H1 (cell line): ENCODE measurements at regions not wholly inside any gene's neighbourhood (a gene's known extent, or its start where the extent isn't known, plus 50 kb on each side); places are given as distances from the start of the nearest gene placed in this dataset.

Experiments used
- CTCF ChIA-PET: fragments of 300-600 bp; sonication (Branson Sonifier 250); formaldehyde crosslinking; loops from one replicate; lab custom pipeline; 2021; ENCODE audit not compliant: partially characterized antibody; lab: Charles Lee
- POLR2A ChIA-PET: fragments of 300-600 bp; sonication (Branson Sonifier 250); formaldehyde crosslinking; loops from one replicate; lab custom pipeline; 2021; ENCODE audit warnings: inconsistent platforms; ENCODE audit not compliant: partially characterized antibody; lab: Charles Lee
- DNase-seq, 2 experiments: peaks; one replicate each; pipeline versions ENCODE4 v3.0.0 to v3.0.0-alpha.2; 2010 to 2022; ENCODE audit warnings: low spot score in 2 of 2, low read depth in 1 of 2, mixed read lengths in 1 of 2
- FAIRE-seq: peaks from 2 replicates; lab custom pipeline; 2011; peaks lifted over from hg19 to GRCh38; lab: Jason Lieb, UNC
- H2AFZ ChIP-seq: 2 replicates; pipeline ENCODE4 v1.8.1; 2012; ENCODE audit warnings: low read length, inconsistent platforms
- H2AK5ac ChIP-seq: 2 replicates; pipeline ENCODE4 v1.6.1; 2013; ENCODE audit warnings: low read depth, low read length
- H2BK120ac ChIP-seq: replicated peaks from 2 replicates; pipeline ENCODE3; 2013; ENCODE audit warnings: low read depth, low read length, inconsistent platforms
- H2BK12ac ChIP-seq: 2 replicates; pipeline ENCODE4 v1.6.1; 2013; ENCODE audit warnings: low read depth, low read length
- H2BK15ac ChIP-seq: 2 replicates; pipeline ENCODE4 v1.6.1; 2013; ENCODE audit warnings: low read length
- H2BK20ac ChIP-seq: 2 replicates; pipeline ENCODE4 v1.6.1; 2013; ENCODE audit warnings: low read length
- H2BK5ac ChIP-seq: 2 replicates; pipeline ENCODE4 v1.6.1; 2013; ENCODE audit warnings: low read depth, low read length
- H3K14ac ChIP-seq: 2 replicates; pipeline ENCODE4 v1.6.1; 2013; ENCODE audit warnings: inconsistent platforms; ENCODE audit not compliant: insufficient read length
- H3K18ac ChIP-seq: 2 replicates; pipeline ENCODE4 v1.6.1; 2013; ENCODE audit warnings: low read length; ENCODE audit errors: extremely low read depth
- H3K23ac ChIP-seq: 2 replicates; pipeline ENCODE4 v1.6.1; 2013; ENCODE audit warnings: inconsistent platforms; ENCODE audit not compliant: insufficient read length
- H3K23me2 ChIP-seq: 2 replicates; pipeline ENCODE4 v1.6.1; 2013; ENCODE audit warnings: low read depth, low read length
- H3K27ac ChIP-seq: 2 replicates; pipeline ENCODE4 v1.6.1; 2011; ENCODE audit warnings: low read depth, low read length, inconsistent platforms
- H3K27me3 ChIP-seq, 4 experiments: replicated peaks in 1 of 4; 1 replicate in 1 of 4; 2 replicates in 3 of 4; pipeline versions ENCODE4 v1.6.1 to v1.8.1; 2011 to 2013; ENCODE audit warnings: low read length in 3 of 4, mild to moderate bottlenecking in 3 of 4, inconsistent platforms in 2 of 4, mixed read lengths in 2 of 4, moderate library complexity in 1 of 4; ENCODE audit not compliant: control insufficient read depth in 3 of 4, insufficient read depth in 3 of 4; ENCODE audit errors: extremely low read depth in 1 of 4
- H3K36me3 ChIP-seq, 4 experiments: 2 replicates each; pipeline versions ENCODE4 v1.6.1 to v1.8.1; 2011 to 2013; ENCODE audit warnings: mild to moderate bottlenecking in 4 of 4, low read length in 3 of 4, moderate library complexity in 2 of 4, control low read depth in 1 of 4, inconsistent platforms in 1 of 4; ENCODE audit not compliant: insufficient read depth in 4 of 4, control insufficient read depth in 2 of 4
- H3K4ac ChIP-seq: replicated peaks from 2 replicates; pipeline ENCODE3; 2013; ENCODE audit warnings: low read length, low read depth, mixed read lengths, inconsistent platforms; ENCODE audit not compliant: insufficient read length
- H3K4me1 ChIP-seq, 4 experiments: replicated peaks in 1 of 4; 1 replicate in 1 of 4; 2 replicates in 3 of 4; pipeline versions ENCODE4 v1.6.1 to v1.8.1; 2011 to 2013; ENCODE audit warnings: low read length in 3 of 4, inconsistent platforms in 2 of 4, mixed read lengths in 1 of 4; ENCODE audit not compliant: insufficient read depth in 4 of 4, control insufficient read depth in 3 of 4
- H3K4me2 ChIP-seq, 2 experiments: 2 replicates each; pipeline versions ENCODE4 v1.6.1 to v1.8.1; 2011 to 2013; ENCODE audit warnings: low read depth in 2 of 2, low read length in 2 of 2, control low read depth in 1 of 2, inconsistent platforms in 1 of 2, mild to moderate bottlenecking in 1 of 2; ENCODE audit not compliant: insufficient read depth in 1 of 2
- H3K4me3 ChIP-seq, 4 experiments: fragments of 200-600, 300-600 bp in 1 of 4; sonication (generic), shearing (Covaris generic), sonication (Bioruptor Twin) in 1 of 4; 2 replicates each; pipeline versions ENCODE4 v1.5.1 to v1.8.1; 2011 to 2016; ENCODE audit warnings: low read length in 4 of 4, low read depth in 3 of 4, control low read depth in 2 of 4, inconsistent platforms in 2 of 4, mild to moderate bottlenecking in 2 of 4, mixed read lengths in 1 of 4, moderate library complexity in 1 of 4; ENCODE audit not compliant: insufficient read depth in 2 of 4; ENCODE audit errors: extremely low read depth in 1 of 4
- H3K56ac ChIP-seq: replicated peaks from 2 replicates; pipeline ENCODE3; 2013; ENCODE audit warnings: low read depth, mild to moderate bottlenecking, mixed read lengths, low read length, inconsistent platforms; ENCODE audit not compliant: insufficient read length
- H3K79me1 ChIP-seq: 2 replicates; pipeline ENCODE4 v1.6.1; 2013; ENCODE audit warnings: low read depth, low read length, control low read depth
- H3K79me2 ChIP-seq, 2 experiments: 2 replicates each; pipeline versions ENCODE4 v1.6.1 to v1.8.1; 2012 to 2013; ENCODE audit warnings: low read length in 2 of 2, mild to moderate bottlenecking in 2 of 2, inconsistent platforms in 1 of 2; ENCODE audit not compliant: insufficient read depth in 2 of 2, control insufficient read depth in 1 of 2
- H3K9ac ChIP-seq, 4 experiments: replicated peaks in 1 of 4; 1 replicate in 1 of 4; 2 replicates in 3 of 4; pipeline versions ENCODE4 v1.6.1 to v1.8.1; 2011 to 2013; ENCODE audit warnings: low read depth in 3 of 4, low read length in 3 of 4, control low read depth in 2 of 4, mild to moderate bottlenecking in 2 of 4, moderate library complexity in 2 of 4, inconsistent platforms in 1 of 4; ENCODE audit errors: extremely low read depth in 1 of 4
- H3K9me3 ChIP-seq, 2 experiments: 2 replicates each; pipeline versions ENCODE4 v1.6.1 to v1.8.1; 2012 to 2013; ENCODE audit warnings: mild to moderate bottlenecking in 2 of 2, moderate library complexity in 2 of 2, control low read depth in 1 of 2, inconsistent platforms in 1 of 2, low read depth in 1 of 2, low read length in 1 of 2, mixed read lengths in 1 of 2; ENCODE audit not compliant: insufficient read depth in 2 of 2
- H4K20me1 ChIP-seq, 2 experiments: replicated peaks in 1 of 2; 2 replicates each; pipeline versions ENCODE3 to v1.8.1; 2011 to 2013; ENCODE audit warnings: inconsistent platforms in 2 of 2, low read length in 2 of 2, mild to moderate bottlenecking in 1 of 2; ENCODE audit not compliant: insufficient read depth in 2 of 2, control insufficient read depth in 1 of 2
- H4K5ac ChIP-seq: 2 replicates; pipeline ENCODE4 v1.6.1; 2013; ENCODE audit warnings: low read length, low read depth, mixed read lengths, inconsistent platforms; ENCODE audit not compliant: insufficient read length
- H4K8ac ChIP-seq: 2 replicates; pipeline ENCODE4 v1.8.0; 2013; ENCODE audit warnings: mild to moderate bottlenecking, moderate library complexity, low read length, inconsistent platforms; ENCODE audit not compliant: insufficient read depth; ENCODE audit errors: extremely low read depth
- H4K91ac ChIP-seq: replicated peaks from 2 replicates; pipeline ENCODE3; 2013; ENCODE audit warnings: low read length, mixed read lengths, inconsistent platforms; ENCODE audit not compliant: insufficient read length
- ASH2L ChIP-seq: fragments of 200-600, 300-600 bp; sonication (generic); IDR thresholded peaks from one replicate; pipeline ENCODE4 v1.7.1; 2017; ENCODE audit warnings: low read length
- CBX5 ChIP-seq: fragments of 300-800, 300-1000 bp; sonication (generic); IDR thresholded peaks from 2 replicates; pipeline ENCODE4 v1.7.1; 2016; ENCODE audit warnings: antibody characterized with exemption, low read length, low read depth
- CEBPB ChIP-seq: IDR thresholded peaks from 2 replicates; pipeline ENCODE4 v1.6.1; 2012; ENCODE audit warnings: low read depth, low read length
- KDM1A ChIP-seq: fragments of 200-600, 300-600 bp; sonication (generic); IDR thresholded peaks from 2 replicates; pipeline ENCODE4 v1.7.1; 2016; ENCODE audit warnings: mild to moderate bottlenecking, low read length, borderline replicate concordance
- MAFK ChIP-seq: IDR thresholded peaks from 2 replicates; pipeline ENCODE4 v1.6.1; 2012; ENCODE audit warnings: low read depth, mild to moderate bottlenecking, improper control_type of control experiment, low read length
- PHF8 ChIP-seq: fragments of 200-600 bp; sonication (generic); conservative IDR thresholded peaks from 2 replicates; pipeline ENCODE4 v1.7.1; 2012; ENCODE audit warnings: low read depth, mild to moderate bottlenecking, inconsistent platforms, low read length, moderate library complexity
- POLR2A ChIP-seq, 2 experiments: IDR thresholded peaks; 1 replicate in 1 of 2; 2 replicates in 1 of 2; pipeline ENCODE4 v1.6.1; 2011; ENCODE audit warnings: low read depth in 2 of 2, low read length in 2 of 2, mild to moderate bottlenecking in 2 of 2; ENCODE audit errors: control extremely low read depth in 1 of 2
- POLR2AphosphoS5 ChIP-seq: IDR thresholded peaks from 2 replicates; pipeline ENCODE4 v1.6.1; 2011; ENCODE audit warnings: low read depth, low read length
- SIRT6 ChIP-seq: IDR thresholded peaks from one replicate; pipeline ENCODE4 v1.7.1; 2012; ENCODE audit warnings: low read length, inconsistent platforms
- SP2 ChIP-seq: IDR thresholded peaks from 2 replicates; pipeline ENCODE4 v1.6.1; 2012; ENCODE audit warnings: mild to moderate bottlenecking, low read length, inconsistent platforms
- TBP ChIP-seq: IDR thresholded peaks from 2 replicates; pipeline ENCODE4 v1.6.1; 2011; ENCODE audit warnings: low read depth, low read length, improper control_type of control experiment
- WGBS, 2 experiments: shearing (Covaris generic) in 1 of 2; methylation state at CpG; one replicate each; pipeline versions ENCODE4 v1.1.6 to v1.1.7; 2013 to 2015; ENCODE audit warnings: low lambda C conversion rate in 2 of 2, mixed read lengths in 2 of 2, inconsistent platforms in 1 of 2, low coverage in 1 of 2, missing lambda C conversion rate in 1 of 2; ENCODE audit not compliant: insufficient replicate concordance in 2 of 2, insufficient coverage in 1 of 2, insufficient read length in 1 of 2; ENCODE audit errors: extremely low coverage in 1 of 2, missing lambda C conversion rate in 1 of 2; 5-methylcytosine and 5-hydroxymethylcytosine counted together
- TF ChIP-seq, protein P1 (sequence below): IDR thresholded peaks from 2 replicates; pipeline ENCODE4 v1.6.1; 2012; ENCODE audit warnings: low read length, inconsistent platforms

DNA sequence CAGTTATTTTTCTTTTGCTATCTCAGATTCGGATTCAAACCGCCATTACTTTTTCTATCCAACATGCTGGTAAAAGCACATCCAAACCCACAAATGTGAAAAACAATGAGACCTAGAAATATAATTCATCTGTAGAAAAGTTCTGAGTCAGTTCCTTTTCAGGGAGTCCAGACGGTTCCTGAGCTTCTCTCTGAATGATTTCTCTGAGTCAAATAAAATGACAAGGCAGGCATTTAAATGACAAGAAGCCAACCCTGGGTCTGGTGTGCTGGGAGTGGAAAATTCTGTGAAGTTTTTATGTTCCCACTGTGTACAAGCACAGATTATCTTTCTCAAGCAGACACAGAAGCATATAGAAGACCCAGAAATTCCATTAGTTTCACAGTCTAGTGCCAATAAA is 96.3 kb upstream of the ANKRD1 start:
- CTCF ChIA-PET = interaction anchor here (1.1 to 7.8 kb wide), 4 partner anchors 12 to 224 kb away, joined by 3 to 69 read pairs (median 3); no protein-coding TSS in a partner anchor
- TF ChIP-seq POLR2A (IDR thresholded peaks at IDR 0.05; ENCODE audit: control extremely low read depth in 1 of 2, low read depth in 2 of 2, low read length in 2 of 2) = no peak
- no peak for TF ChIP-seq SP2
- no peak for TF ChIP-seq CBX5
- TF ChIP-seq ASH2L = no peak
- TF ChIP-seq PHF8 = no peak
- no peak for TF ChIP-seq SIRT6
- TF ChIP-seq POLR2AphosphoS5 = no peak
- TF ChIP-seq MAFK = no peak
- TF ChIP-seq CEBPB = no peak
- TF ChIP-seq, protein P1, sequence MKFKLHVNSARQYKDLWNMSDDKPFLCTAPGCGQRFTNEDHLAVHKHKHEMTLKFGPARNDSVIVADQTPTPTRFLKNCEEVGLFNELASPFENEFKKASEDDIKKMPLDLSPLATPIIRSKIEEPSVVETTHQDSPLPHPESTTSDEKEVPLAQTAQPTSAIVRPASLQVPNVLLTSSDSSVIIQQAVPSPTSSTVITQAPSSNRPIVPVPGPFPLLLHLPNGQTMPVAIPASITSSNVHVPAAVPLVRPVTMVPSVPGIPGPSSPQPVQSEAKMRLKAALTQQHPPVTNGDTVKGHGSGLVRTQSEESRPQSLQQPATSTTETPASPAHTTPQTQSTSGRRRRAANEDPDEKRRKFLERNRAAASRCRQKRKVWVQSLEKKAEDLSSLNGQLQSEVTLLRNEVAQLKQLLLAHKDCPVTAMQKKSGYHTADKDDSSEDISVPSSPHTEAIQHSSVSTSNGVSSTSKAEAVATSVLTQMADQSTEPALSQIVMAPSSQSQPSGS = no peak
- no peak for TF ChIP-seq TBP
- no peak for TF ChIP-seq KDM1A

More for the DNA sequence above, 96.3 kb upstream of the ANKRD1 start:
- 83% methylated on average over 3 of the region's 3 CpGs; no CpG with 5 or more reads in 1 of the 2 experiments for WGBS, 2 experiments
- Histone ChIP-seq H2BK15ac (no peak overlapping the region), H3K36me3 (no peaks in the 10 kb centered on the region), H3K79me1 (no peaks in the 10 kb centered on the region), H3K79me2 (no peaks in the 10 kb centered on the region), H4K91ac (no peak overlapping the region), H3K4ac (no peak overlapping the region), H2BK120ac (no peak overlapping the region), H3K27me3 (no peaks in the 10 kb centered on the region; a peak in 1 of 7 replicates), H3K14ac (no peak overlapping the region), H4K8ac (no peak overlapping the region), H3K56ac (no peak overlapping the region), H4K20me1 (no peaks in the 10 kb centered on the region), H2BK5ac (no peak overlapping the region), H3K9ac (no peak overlapping the region), H3K4me2 (no peak overlapping the region), H3K27ac (no peak overlapping the region), H3K23ac (no peak overlapping the region), H3K18ac (no peak overlapping the region), H2AK5ac (no peak overlapping the region), H2AFZ (no peak overlapping the region), H3K23me2 (no peaks in the 10 kb centered on the region), H2BK20ac (no peak overlapping the region), H2BK12ac (no peak overlapping the region), H3K4me3 (no peak overlapping the region), H4K5ac (no peak overlapping the region), H3K4me1 (no peaks in the 10 kb centered on the region), H3K9me3 (no peaks in the 10 kb centered on the region)
- DNase-seq (no peak), FAIRE-seq (no peak)
- POLR2A ChIA-PET = no interaction called here
